DND-41 (cell line): ENCODE measurements at regions not wholly inside any gene's neighbourhood (a gene's known extent, or its start where the extent isn't known, plus 50 kb on each side); places are given as distances from the start of the nearest gene placed in this dataset.

ENCODE experiments used
- ATAC-seq: fragments of 200-7000 bp; cut with Tn5 transposase; 3 replicates; pipeline ENCODE4 v1.9.1; 2021; ENCODE audit warnings: low read depth; ENCODE audit not compliant: insufficient read depth
- DNase-seq: peaks from one replicate; pipeline ENCODE4 v3.0.0-alpha.2; 2020
- H2AFZ ChIP-seq: 2 replicates; pipeline ENCODE4 v1.6.0; 2012; ENCODE audit warnings: low read depth, low read length
- H3K27ac ChIP-seq: 2 replicates; pipeline ENCODE4 v1.5.1; 2012; ENCODE audit warnings: low read length, inconsistent platforms
- H3K27me3 ChIP-seq: fragments of 200-600 bp; sonication (generic); 2 replicates; pipeline ENCODE4 v1.6.0; 2012; ENCODE audit warnings: low read length, mild to moderate bottlenecking, inconsistent platforms; ENCODE audit not compliant: insufficient read depth, poor library complexity
- H3K36me3 ChIP-seq: 2 replicates; pipeline ENCODE4 v1.5.1; 2012; ENCODE audit warnings: low read length, inconsistent platforms; ENCODE audit not compliant: insufficient read depth
- H3K4me1 ChIP-seq: 2 replicates; pipeline ENCODE4 v1.5.1; 2012; ENCODE audit warnings: mild to moderate bottlenecking, low read length; ENCODE audit not compliant: insufficient read depth
- H3K4me2 ChIP-seq: 2 replicates; pipeline ENCODE4 v1.6.0; 2012; ENCODE audit warnings: mild to moderate bottlenecking, moderate library complexity, low read length, inconsistent platforms; ENCODE audit not compliant: insufficient read depth
- H3K4me3 ChIP-seq, 2 experiments: fragments of 200-600 bp in 1 of 2; shearing (Covaris generic) in 1 of 2; 2 replicates each; pipeline ENCODE4 v1.5.1; 2012 to 2016; ENCODE audit warnings: inconsistent platforms in 2 of 2, low read length in 2 of 2, mild to moderate bottlenecking in 2 of 2, low read depth in 1 of 2, moderate library complexity in 1 of 2
- H3K79me2 ChIP-seq: 2 replicates; pipeline ENCODE4 v1.6.0; 2012; ENCODE audit warnings: low read length, inconsistent platforms; ENCODE audit not compliant: insufficient read depth
- H3K9ac ChIP-seq: 2 replicates; pipeline ENCODE4 v1.6.0; 2012; ENCODE audit warnings: low read depth, mild to moderate bottlenecking, inconsistent platforms, low read length, moderate library complexity
- H3K9me3 ChIP-seq: 2 replicates; pipeline ENCODE4 v1.5.1; 2012; ENCODE audit warnings: low read length, moderate library complexity, mild to moderate bottlenecking, inconsistent platforms; ENCODE audit not compliant: insufficient read depth, severe bottlenecking
- H4K20me1 ChIP-seq: 2 replicates; pipeline ENCODE4 v1.6.0; 2012; ENCODE audit warnings: low read length; ENCODE audit not compliant: insufficient read depth
- EZH2 ChIP-seq: IDR thresholded peaks from 3 replicates; pipeline ENCODE4 v1.6.1; 2012; ENCODE audit warnings: borderline replicate concordance, low read depth, mild to moderate bottlenecking, moderate library complexity, low read length, inconsistent platforms; ENCODE audit not compliant: severe bottlenecking
- TF ChIP-seq, protein P1 (sequence below): IDR thresholded peaks from 2 replicates; pipeline ENCODE4 v1.5.1; 2012; ENCODE audit warnings: borderline replicate concordance, low read length, moderate library complexity, mild to moderate bottlenecking; ENCODE audit not compliant: poor library complexity, severe bottlenecking; ENCODE audit errors: extremely low read depth

DNA sequence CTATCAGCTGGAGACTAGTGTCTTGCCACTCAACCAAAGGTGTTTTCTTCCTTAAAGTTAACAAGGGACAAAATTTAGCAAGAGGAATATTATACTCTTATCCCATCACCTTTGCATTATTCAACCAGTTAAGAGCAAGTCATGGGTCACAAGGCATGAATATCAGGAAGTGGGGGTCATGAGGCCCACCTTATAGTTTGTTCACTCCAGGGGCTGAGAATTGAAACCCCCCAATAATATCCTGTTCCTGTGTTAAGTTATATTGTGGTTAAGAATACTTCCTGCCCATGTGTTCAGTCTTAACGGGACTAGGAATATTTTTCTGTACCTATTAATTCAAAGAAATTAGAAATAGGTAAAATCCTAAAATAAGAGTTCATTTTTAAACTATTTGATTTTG is 239.7 kb downstream of the S1PR1 start:
- Histone ChIP-seq H3K9me3 (peaks cover 18% of the 10 kb centered on the region), H3K9ac (peak overlapping the region; percentile 47), H3K79me2 (no peaks in the 10 kb centered on the region), H3K27ac (peak overlapping the region; percentile 98), H3K27me3 (no peaks in the 10 kb centered on the region), H3K4me1 (peaks cover 52% of the 10 kb centered on the region), H3K4me3 (peak overlapping the region in 1 of 2 experiments; percentile 45; a peak in 2 of 4 replicates), H4K20me1 (no peaks in the 10 kb centered on the region), H2AFZ (peak overlapping the region; percentile 75), H3K36me3 (peaks cover 9% of the 10 kb centered on the region; the same call in 1 of the 2 replicates), H3K4me2 (peak overlapping the region; percentile 53)
- TF ChIP-seq, protein P1, sequence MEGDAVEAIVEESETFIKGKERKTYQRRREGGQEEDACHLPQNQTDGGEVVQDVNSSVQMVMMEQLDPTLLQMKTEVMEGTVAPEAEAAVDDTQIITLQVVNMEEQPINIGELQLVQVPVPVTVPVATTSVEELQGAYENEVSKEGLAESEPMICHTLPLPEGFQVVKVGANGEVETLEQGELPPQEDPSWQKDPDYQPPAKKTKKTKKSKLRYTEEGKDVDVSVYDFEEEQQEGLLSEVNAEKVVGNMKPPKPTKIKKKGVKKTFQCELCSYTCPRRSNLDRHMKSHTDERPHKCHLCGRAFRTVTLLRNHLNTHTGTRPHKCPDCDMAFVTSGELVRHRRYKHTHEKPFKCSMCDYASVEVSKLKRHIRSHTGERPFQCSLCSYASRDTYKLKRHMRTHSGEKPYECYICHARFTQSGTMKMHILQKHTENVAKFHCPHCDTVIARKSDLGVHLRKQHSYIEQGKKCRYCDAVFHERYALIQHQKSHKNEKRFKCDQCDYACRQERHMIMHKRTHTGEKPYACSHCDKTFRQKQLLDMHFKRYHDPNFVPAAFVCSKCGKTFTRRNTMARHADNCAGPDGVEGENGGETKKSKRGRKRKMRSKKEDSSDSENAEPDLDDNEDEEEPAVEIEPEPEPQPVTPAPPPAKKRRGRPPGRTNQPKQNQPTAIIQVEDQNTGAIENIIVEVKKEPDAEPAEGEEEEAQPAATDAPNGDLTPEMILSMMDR, result no peak
- no peak for TF ChIP-seq EZH2
- ATAC-seq, result peak; percentile 79
- peak; percentile 58 for DNase-seq

DNA sequence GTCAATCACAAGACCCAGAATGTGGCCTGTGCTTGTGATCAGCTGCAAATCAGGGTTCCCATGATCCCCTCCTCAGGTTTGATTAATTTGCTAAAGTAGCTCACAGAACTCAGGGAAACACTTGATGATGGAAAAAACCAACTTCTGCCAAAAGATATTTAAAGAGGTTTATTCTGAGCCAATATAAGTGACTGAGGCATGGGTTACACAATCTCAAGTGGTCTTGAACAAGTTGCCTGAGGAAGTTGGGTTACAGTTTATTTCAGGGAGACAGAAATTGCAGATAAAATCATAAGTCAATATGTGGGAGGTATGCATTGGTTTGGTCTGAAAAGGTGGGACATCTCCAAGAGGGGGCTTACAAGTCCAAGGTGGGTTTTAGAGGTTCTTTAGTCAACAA is 243.1 kb downstream of the S1PR1 start:
- H3K9me3 ChIP-seq, result peaks cover 11% of the 10 kb centered on the region
- H3K4me3 ChIP-seq, result no peak overlapping the region
- peaks cover 6% of the 10 kb centered on the region; the same call in 1 of the 2 replicates for H3K36me3 ChIP-seq
- no peak overlapping the region for H3K9ac ChIP-seq
- H3K27ac ChIP-seq, result 0 out of 2 replicates have a peak overlapping the region, but pooled peaks have one; percentile 2
- no peaks in the 10 kb centered on the region for H4K20me1 ChIP-seq
- DNase-seq (no peak), ATAC-seq (no peak)
- peaks cover 43% of the 10 kb centered on the region for H3K4me1 ChIP-seq
- no peaks in the 10 kb centered on the region for H3K79me2 ChIP-seq
- H2AFZ ChIP-seq, result 0 out of 2 replicates have a peak overlapping the region, but pooled peaks have one; percentile 37
- H3K27me3 ChIP-seq, result no peaks in the 10 kb centered on the region
- no peak overlapping the region for H3K4me2 ChIP-seq
- no peak for TF ChIP-seq EZH2
- TF ChIP-seq, protein P1, result no peak

DNA sequence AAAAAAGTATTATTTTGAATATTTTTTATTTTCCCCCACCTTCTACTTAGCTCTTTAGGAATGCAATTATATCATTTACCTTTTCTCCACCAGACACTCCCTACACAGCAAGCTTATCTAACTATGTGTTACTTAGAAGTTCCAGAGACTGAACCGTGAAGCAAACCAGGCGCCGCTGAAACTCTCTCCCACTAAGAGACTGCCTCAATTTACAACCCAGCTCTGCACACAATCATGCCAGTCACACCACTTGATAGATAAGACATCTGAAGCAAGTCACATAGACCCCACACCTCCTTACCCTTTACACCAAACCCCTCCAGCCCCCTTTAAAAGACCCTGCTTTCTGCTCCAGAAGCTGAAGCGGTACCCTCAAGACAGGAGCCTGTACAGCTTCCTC is 245.5 kb downstream of the S1PR1 start:
- 0 out of 2 replicates have a peak overlapping the region, but pooled peaks have one; percentile 14 for H2AFZ ChIP-seq
- 0 out of 3 replicates have a peak, but pooled peaks have one; percentile 9 for ATAC-seq
- no peaks in the 10 kb centered on the region for H3K36me3 ChIP-seq
- no peaks in the 10 kb centered on the region for H3K79me2 ChIP-seq
- H3K9ac ChIP-seq, result no peak overlapping the region
- no peak overlapping the region for H3K4me2 ChIP-seq
- no peak for DNase-seq
- no peak overlapping the region for H3K27ac ChIP-seq
- no peak overlapping the region for H3K4me3 ChIP-seq
- peaks cover 31% of the 10 kb centered on the region for H3K4me1 ChIP-seq
- no peaks in the 10 kb centered on the region for H3K27me3 ChIP-seq
- no peaks in the 10 kb centered on the region for H4K20me1 ChIP-seq
- TF ChIP-seq EZH2, result no peak
- TF ChIP-seq, protein P1, result no peak
- H3K9me3 ChIP-seq, result peaks cover 6% of the 10 kb centered on the region
